Neural cell (in vitro differentiated cells): ENCODE measurements at regions not wholly inside any gene's neighbourhood (a gene's known extent, or its start where the extent isn't known, plus 50 kb on each side); places are given as distances from the start of the nearest gene placed in this dataset.

Experiments
- H2AFZ ChIP-seq: fragments of 200-600, 300-800 bp; sonication (generic), shearing (Covaris generic); 2 replicates; pipeline ENCODE4 v1.6.0; 2014; ENCODE audit warnings: low read depth, mild to moderate bottlenecking, antibody characterized with exemption, low read length, moderate library complexity
- H3F3A ChIP-seq: fragments of 200-600 bp; shearing (Covaris generic); 2 replicates; pipeline ENCODE4 v1.6.1; 2016; ENCODE audit warnings: mild to moderate bottlenecking, moderate library complexity, mixed read lengths, antibody characterized with exemption, low read length; ENCODE audit not compliant: insufficient read depth, poor library complexity, severe bottlenecking
- H3K27ac ChIP-seq: fragments of 200-600, 300-800 bp; sonication (generic), shearing (Covaris generic); 2 replicates; pipeline ENCODE4 v1.5.1; 2014; ENCODE audit warnings: mild to moderate bottlenecking, low read length, moderate library complexity
- H3K27me3 ChIP-seq: fragments of 300-800, 200-600 bp; sonication (generic), shearing (Covaris generic); 2 replicates; pipeline ENCODE4 v1.6.0; 2014; ENCODE audit warnings: mild to moderate bottlenecking, low read depth, low read length, moderate library complexity; ENCODE audit not compliant: insufficient read depth
- H3K36me3 ChIP-seq: fragments of 300-800, 200-600 bp; sonication (generic), shearing (Covaris generic); 2 replicates; pipeline ENCODE4 v1.5.1; 2014; ENCODE audit warnings: mild to moderate bottlenecking, antibody characterized with exemption, low read length, moderate library complexity; ENCODE audit not compliant: insufficient read depth
- H3K4me2 ChIP-seq: fragments of 300-800, 200-600 bp; sonication (generic), shearing (Covaris generic); 2 replicates; pipeline ENCODE4 v1.6.0; 2014; ENCODE audit warnings: mild to moderate bottlenecking, low read length
- H3K4me3 ChIP-seq: fragments of 300-800, 200-600 bp; sonication (generic), shearing (Covaris generic); 2 replicates; pipeline ENCODE4 v1.5.1; 2014; ENCODE audit warnings: mild to moderate bottlenecking, low read length, moderate library complexity
- H3K79me2 ChIP-seq: fragments of 200-600 bp; shearing (Covaris generic); replicated peaks from 2 replicates; pipeline ENCODE4 v1.6.0; 2014; ENCODE audit warnings: mild to moderate bottlenecking, low read length, moderate library complexity; ENCODE audit not compliant: insufficient read depth
- H3K9ac ChIP-seq: fragments of 300-800, 200-600 bp; sonication (generic), shearing (Covaris generic); 2 replicates; pipeline ENCODE4 v1.6.1; 2016; ENCODE audit warnings: mild to moderate bottlenecking, low read length, mixed read lengths
- H3K9me2 ChIP-seq: fragments of 200-600 bp; shearing (Covaris generic); 2 replicates; pipeline ENCODE4 v1.6.1; 2016; ENCODE audit warnings: mild to moderate bottlenecking, low read length, mixed read lengths; ENCODE audit not compliant: insufficient read depth
- H3K9me3 ChIP-seq: fragments of 200-600, 300-800 bp; sonication (generic), shearing (Covaris generic); 2 replicates; pipeline ENCODE4 v1.6.1; 2016; ENCODE audit warnings: mild to moderate bottlenecking, mixed run types, low read length, moderate library complexity, mixed read lengths
- H4K20me1 ChIP-seq: fragments of 200-600 bp; shearing (Covaris generic); 2 replicates; pipeline ENCODE4 v1.6.1; 2016; ENCODE audit warnings: mild to moderate bottlenecking, mixed run types; ENCODE audit not compliant: insufficient read depth
- CTCF ChIP-seq: fragments of 450-650 bp; IDR thresholded peaks from 2 replicates; pipeline ENCODE4 v1.5.1; 2014; ENCODE audit warnings: antibody characterized with exemption, mild to moderate bottlenecking, moderate library complexity; ENCODE audit not compliant: poor library complexity, severe bottlenecking
- EP300 ChIP-seq: fragments of 450-650 bp; conservative IDR thresholded peaks from 2 replicates; pipeline ENCODE4 v1.6.1; 2014; ENCODE audit warnings: antibody characterized with exemption, mild to moderate bottlenecking, moderate library complexity; ENCODE audit not compliant: poor library complexity, severe bottlenecking
- EZH2 ChIP-seq: fragments of 200-600, 300-800 bp; shearing (Covaris generic), sonication (generic); IDR thresholded peaks from 2 replicates; pipeline ENCODE4 v1.6.1; 2014; ENCODE audit warnings: antibody characterized with exemption, low read length, borderline replicate concordance, mild to moderate bottlenecking; ENCODE audit not compliant: insufficient read depth, poor library complexity, severe bottlenecking
- MXI1 ChIP-seq: fragments of 450-650 bp; conservative IDR thresholded peaks from 2 replicates; pipeline ENCODE4 v1.6.1; 2014; ENCODE audit warnings: antibody characterized with exemption, mild to moderate bottlenecking; ENCODE audit not compliant: poor library complexity, severe bottlenecking
- POLR2AphosphoS5 ChIP-seq: IDR thresholded peaks from 2 replicates; pipeline ENCODE4 v1.6.1; 2012
- RAD21 ChIP-seq: fragments of 450-650 bp; conservative IDR thresholded peaks from 2 replicates; pipeline ENCODE4 v1.6.1; 2014; ENCODE audit warnings: antibody characterized with exemption, mild to moderate bottlenecking, moderate library complexity
- REST ChIP-seq: IDR thresholded peaks from 2 replicates; pipeline ENCODE4 v1.6.1; 2012; ENCODE audit warnings: borderline replicate concordance
- SMC3 ChIP-seq: fragments of 450-650 bp; conservative IDR thresholded peaks from 2 replicates; pipeline ENCODE4 v1.6.1; 2014; ENCODE audit warnings: antibody characterized with exemption, mild to moderate bottlenecking, moderate library complexity; ENCODE audit not compliant: poor library complexity
- TAF1 ChIP-seq: IDR thresholded peaks from 2 replicates; pipeline ENCODE4 v1.6.1; 2012; ENCODE audit warnings: low read depth

- H3K27ac ChIP-seq: no peak overlapping the region
Observed at GRCh38 chr10:78985973-78986818, 82.6 kb upstream of the ZMIZ1 start.

GRCh38 chr10:78991187-78991586 lies 77.6 kb upstream of the ZMIZ1 start:
- Histone ChIP-seq H3K4me2 (no peak overlapping the region), H3K27ac (no peak overlapping the region), H3K36me3 (no peaks in the 10 kb centered on the region), H2AFZ (no peak overlapping the region), H3K27me3 (no peaks in the 10 kb centered on the region), H3K79me2 (no peaks in the 10 kb centered on the region), H3K9me3 (no peaks in the 10 kb centered on the region), H3K4me3 (no peak overlapping the region), H3F3A (no peaks in the 10 kb centered on the region), H4K20me1 (no peaks in the 10 kb centered on the region), H3K9ac (no peak overlapping the region), H3K9me2 (no peaks in the 10 kb centered on the region)
- TF ChIP-seq POLR2AphosphoS5 (no peak), RAD21 (no peak), EP300 (no peak), SMC3 (no peak), EZH2 (no peak), MXI1 (no peak), TAF1 (no peak)

More at GRCh38 chr10:78985973-78986818, 82.6 kb upstream of the ZMIZ1 start:
- H3K4me3 ChIP-seq: no peak overlapping the region
- H3K9me3 ChIP-seq: no peaks in the 10 kb centered on the region
- no peaks in the 10 kb centered on the region for H4K20me1 ChIP-seq
- no peak overlapping the region for H2AFZ ChIP-seq
- no peaks in the 10 kb centered on the region for H3K9me2 ChIP-seq
- H3F3A ChIP-seq: no peaks in the 10 kb centered on the region
- H3K4me2 ChIP-seq: no peak overlapping the region
- H3K9ac ChIP-seq: no peak overlapping the region
- no peaks in the 10 kb centered on the region for H3K27me3 ChIP-seq
- TF ChIP-seq CTCF: no peak
- TF ChIP-seq TAF1: no peak
- TF ChIP-seq POLR2AphosphoS5: no peak
- no peak for TF ChIP-seq EZH2
- TF ChIP-seq EP300: no peak
- TF ChIP-seq MXI1: no peak
- no peak for TF ChIP-seq SMC3
- no peak for TF ChIP-seq RAD21
- TF ChIP-seq REST: no peak
- no peaks in the 10 kb centered on the region for H3K36me3 ChIP-seq
- no peaks in the 10 kb centered on the region for H3K79me2 ChIP-seq
